C4-2B (cell line): ENCODE measurements at regions not wholly inside any gene's neighbourhood (a gene's known extent, or its start where the extent isn't known, plus 50 kb on each side); places are given as distances from the start of the nearest gene placed in this dataset.

ENCODE experiments used
- H3K27ac ChIP-seq: fragments of 450-650 bp; 2 replicates; pipeline ENCODE4 v1.5.1; 2017
- ZFX ChIP-seq: fragments of 450-650 bp; IDR thresholded peaks from 2 replicates; pipeline ENCODE4 v1.6.1; 2017
- TF ChIP-seq, protein P1 (sequence below): fragments of 450-650 bp; conservative IDR thresholded peaks from 2 replicates; pipeline ENCODE4 v1.5.1; 2017; ENCODE audit warnings: mild to moderate bottlenecking

DNA sequence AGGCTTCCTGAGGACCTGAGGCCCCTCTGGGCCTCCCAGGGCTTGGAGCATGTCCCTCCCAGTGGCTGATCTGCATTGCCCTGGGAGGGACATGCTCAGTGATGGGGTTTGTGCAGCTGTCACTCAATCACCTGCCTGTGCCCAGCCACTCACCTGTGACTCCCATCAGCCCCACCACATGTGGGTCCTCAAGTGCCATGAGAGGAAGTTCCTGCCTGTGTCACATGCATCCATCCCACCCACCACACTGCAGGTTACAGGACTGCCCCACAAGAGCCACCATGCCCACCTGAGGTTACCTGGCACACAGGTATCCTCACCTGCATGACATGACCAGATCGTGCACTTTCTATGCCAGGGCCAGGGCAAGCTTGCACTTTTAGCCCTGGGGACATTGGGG, 80.0 kb downstream of the SCGB2B2 start:
- no peak overlapping the region for H3K27ac ChIP-seq
- no peak for TF ChIP-seq ZFX
- TF ChIP-seq, protein P1, sequence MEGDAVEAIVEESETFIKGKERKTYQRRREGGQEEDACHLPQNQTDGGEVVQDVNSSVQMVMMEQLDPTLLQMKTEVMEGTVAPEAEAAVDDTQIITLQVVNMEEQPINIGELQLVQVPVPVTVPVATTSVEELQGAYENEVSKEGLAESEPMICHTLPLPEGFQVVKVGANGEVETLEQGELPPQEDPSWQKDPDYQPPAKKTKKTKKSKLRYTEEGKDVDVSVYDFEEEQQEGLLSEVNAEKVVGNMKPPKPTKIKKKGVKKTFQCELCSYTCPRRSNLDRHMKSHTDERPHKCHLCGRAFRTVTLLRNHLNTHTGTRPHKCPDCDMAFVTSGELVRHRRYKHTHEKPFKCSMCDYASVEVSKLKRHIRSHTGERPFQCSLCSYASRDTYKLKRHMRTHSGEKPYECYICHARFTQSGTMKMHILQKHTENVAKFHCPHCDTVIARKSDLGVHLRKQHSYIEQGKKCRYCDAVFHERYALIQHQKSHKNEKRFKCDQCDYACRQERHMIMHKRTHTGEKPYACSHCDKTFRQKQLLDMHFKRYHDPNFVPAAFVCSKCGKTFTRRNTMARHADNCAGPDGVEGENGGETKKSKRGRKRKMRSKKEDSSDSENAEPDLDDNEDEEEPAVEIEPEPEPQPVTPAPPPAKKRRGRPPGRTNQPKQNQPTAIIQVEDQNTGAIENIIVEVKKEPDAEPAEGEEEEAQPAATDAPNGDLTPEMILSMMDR = no peak

DNA sequence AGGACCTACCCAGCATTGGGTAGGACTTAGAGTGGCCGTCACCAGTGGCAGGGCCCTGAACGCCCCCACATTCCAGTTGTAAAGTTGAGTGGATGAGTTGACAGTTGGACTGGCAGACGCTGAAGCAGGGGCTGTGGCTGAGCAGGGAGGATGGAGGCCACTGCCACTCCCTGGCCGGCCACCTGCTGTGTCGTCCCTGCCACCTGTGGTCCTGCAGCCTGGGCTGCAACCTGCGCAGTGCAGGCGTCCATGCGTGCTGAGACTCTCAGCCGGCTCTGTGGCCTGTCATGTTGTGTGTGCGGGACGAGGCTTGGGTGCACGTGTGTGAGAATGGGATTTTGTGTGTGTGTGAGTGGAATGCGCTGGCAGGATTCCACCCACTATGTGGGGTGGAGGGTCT, 80.8 kb downstream of the SCGB2B2 start:
- no peak for TF ChIP-seq ZFX
- TF ChIP-seq, protein P1 = no peak

DNA sequence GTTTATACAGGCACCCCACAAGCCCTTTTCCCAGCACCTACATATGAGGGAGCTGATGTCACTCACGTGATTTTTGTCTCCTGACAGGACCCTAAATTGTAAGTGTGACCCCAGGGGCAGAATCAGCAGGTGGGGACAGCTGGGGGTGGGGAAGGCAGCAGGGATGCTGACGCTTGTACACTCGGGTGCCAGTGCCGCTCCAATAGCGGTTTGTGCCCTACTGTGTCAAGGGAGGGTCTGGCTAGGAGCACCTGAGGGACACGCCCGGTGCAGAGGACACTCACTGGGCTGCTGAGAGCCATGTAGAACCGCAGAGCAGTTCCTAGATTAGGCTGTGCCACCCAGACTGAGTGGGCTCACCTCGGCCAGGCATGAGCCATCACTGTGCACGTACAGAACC, 81.3 kb downstream of the SCGB2B2 start:
- TF ChIP-seq, protein P1 = no peak
- no peak for TF ChIP-seq ZFX
- H3K27ac ChIP-seq = no peak overlapping the region

More for the DNA sequence above, 80.8 kb downstream of the SCGB2B2 start:
- no peak overlapping the region for H3K27ac ChIP-seq

DNA sequence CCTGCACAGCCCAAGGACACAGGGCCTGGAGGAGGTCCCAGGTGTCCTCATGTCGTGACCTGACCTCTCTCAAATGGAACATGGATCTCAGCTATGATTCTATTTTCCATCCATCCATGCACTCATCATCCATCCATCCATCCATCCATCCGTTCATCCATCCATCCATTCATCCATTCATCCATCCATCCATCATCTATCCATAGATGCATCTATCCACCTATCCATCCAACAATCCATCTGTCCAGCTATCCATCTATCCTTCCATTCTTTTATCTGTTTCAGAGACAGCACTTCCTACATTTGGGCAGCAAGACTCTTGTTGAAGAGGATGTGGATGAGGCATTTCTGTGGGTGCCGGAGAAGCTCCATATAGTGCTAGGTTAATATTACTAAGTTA, 86.7 kb downstream of the SCGB2B2 start:
- TF ChIP-seq, protein P1 = no peak
- no peak for TF ChIP-seq ZFX
- H3K27ac ChIP-seq = no peak overlapping the region

DNA sequence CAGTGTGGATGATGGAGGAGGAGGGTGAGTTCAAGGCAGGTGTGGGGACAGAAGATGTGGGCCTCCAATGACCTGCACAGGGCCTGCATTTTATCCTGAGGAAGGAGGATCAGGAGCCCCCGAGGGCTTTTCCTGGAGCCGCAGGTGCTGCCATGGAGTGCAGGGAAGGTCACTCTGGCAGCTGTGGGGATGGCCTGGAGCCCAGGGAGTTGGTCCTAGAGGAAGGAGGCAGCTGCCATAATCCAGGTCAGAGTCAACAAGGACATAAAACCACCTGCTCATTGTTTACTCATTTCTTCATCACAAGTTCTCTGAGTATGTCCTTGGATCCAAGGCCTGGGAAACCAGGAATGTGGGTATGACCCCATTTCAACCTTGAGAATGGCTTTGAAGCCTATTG, 87.2 kb downstream of the SCGB2B2 start:
- TF ChIP-seq, protein P1 = no peak
- no peak for TF ChIP-seq ZFX
- peak overlapping the region; percentile 3; the same call in 1 of the 2 replicates for H3K27ac ChIP-seq

DNA sequence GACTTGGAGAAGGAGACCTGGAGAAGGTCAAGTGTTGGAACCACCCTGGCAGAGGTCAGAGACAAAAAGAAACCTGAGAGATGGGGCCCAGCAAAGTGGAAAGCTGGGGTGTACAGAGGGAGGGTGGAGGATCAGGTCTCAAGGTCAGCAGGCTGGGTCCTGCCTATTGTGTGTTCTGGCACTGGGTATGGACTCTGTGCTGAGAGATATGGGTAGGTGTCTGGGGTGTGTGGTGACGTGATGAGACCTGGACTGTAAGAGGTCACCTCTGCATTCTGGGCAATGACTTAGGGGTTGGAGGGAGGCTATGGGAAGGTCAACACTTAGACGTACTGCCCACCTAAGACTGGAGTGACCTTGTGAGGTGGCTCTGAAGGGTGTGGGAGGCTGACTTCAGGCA, 88.1 kb downstream of the SCGB2B2 start:
- no peak overlapping the region; the same call in 1 of the 2 replicates for H3K27ac ChIP-seq
- TF ChIP-seq, protein P1 = no peak
- TF ChIP-seq ZFX = no peak

DNA sequence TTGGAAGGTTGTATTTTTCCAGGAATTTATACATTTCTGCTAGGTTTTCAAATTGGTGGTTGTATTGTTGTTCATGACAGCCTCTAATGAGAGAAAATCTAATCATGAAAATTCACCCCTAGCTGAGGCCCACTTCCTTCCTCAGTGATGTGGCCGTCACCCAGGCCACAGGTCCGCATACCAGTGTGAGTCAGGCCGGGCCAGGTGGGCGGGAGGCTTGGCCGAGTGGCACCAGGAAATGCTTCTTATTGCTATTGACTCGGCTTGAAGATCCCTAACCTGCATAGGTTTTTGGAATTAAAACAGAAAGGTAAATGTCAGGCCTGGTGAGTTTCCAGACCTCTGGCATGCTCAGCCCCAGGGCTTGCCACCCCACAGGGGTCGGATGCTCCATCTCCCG, 88.7 kb downstream of the SCGB2B2 start:
- no peak for TF ChIP-seq ZFX
- TF ChIP-seq, protein P1 = no peak
- H3K27ac ChIP-seq = no peak overlapping the region
